H1 (cell line): ENCODE measurements at regions not wholly inside any gene's neighbourhood (a gene's known extent, or its start where the extent isn't known, plus 50 kb on each side); places are given as distances from the start of the nearest gene placed in this dataset.

Experiments
- CTBP2 ChIP-seq: IDR thresholded peaks from 2 replicates; pipeline ENCODE4 v1.7.0; 2011; ENCODE audit warnings: borderline replicate concordance, mild to moderate bottlenecking, moderate library complexity, mixed read lengths, low read length; ENCODE audit not compliant: insufficient read depth, insufficient read length
- JUN ChIP-seq: IDR thresholded peaks from 2 replicates; pipeline ENCODE4 v1.6.1; 2011; ENCODE audit warnings: low read depth, mild to moderate bottlenecking, improper control_type of control experiment, low read length
- TAF1 ChIP-seq: IDR thresholded peaks from 2 replicates; pipeline ENCODE4 v1.6.1; 2011; ENCODE audit warnings: mild to moderate bottlenecking, low read depth, low read length

GRCh38 chr6:94683409-94683808, 893.9 kb upstream of the MANEA start (continued):
- no peak for TF ChIP-seq CTBP2
- TF ChIP-seq TAF1: no peak
- TF ChIP-seq JUN: no peak
